Skeletal muscle tissue (tissue), 3 donors: ENCODE measurements at regions not wholly inside any gene's neighbourhood (a gene's known extent, or its start where the extent isn't known, plus 50 kb on each side); places are given as distances from the start of the nearest gene placed in this dataset.

Source experiments
- H3K27ac ChIP-seq: one replicate; pipeline ENCODE4 v1.7.0; 2013; ENCODE audit warnings: mild to moderate bottlenecking, low read depth, low read length, inconsistent platforms
- H3K27me3 ChIP-seq, 3 donors: one replicate each; pipeline ENCODE4 v1.7.0; 2013; ENCODE audit warnings: low read length in 3 of 3; ENCODE audit not compliant: control insufficient read depth in 3 of 3, insufficient read depth in 3 of 3
- H3K36me3 ChIP-seq, 3 donors: one replicate each; pipeline ENCODE4 v1.7.0; 2013; ENCODE audit warnings: low read length in 3 of 3; ENCODE audit not compliant: control insufficient read depth in 3 of 3, insufficient read depth in 3 of 3
- H3K4me1 ChIP-seq, 3 donors: one replicate each; pipeline ENCODE4 v1.7.0; 2013; ENCODE audit warnings: low read length in 3 of 3, mild to moderate bottlenecking in 3 of 3; ENCODE audit not compliant: control insufficient read depth in 3 of 3, insufficient read depth in 3 of 3
- H3K4me3 ChIP-seq, 3 donors: one replicate each; pipeline ENCODE4 v1.7.0; 2013; ENCODE audit warnings: low read length in 3 of 3
- H3K9ac ChIP-seq, 3 donors: one replicate each; pipeline ENCODE4 v1.7.0; 2013; ENCODE audit warnings: low read length in 3 of 3, mild to moderate bottlenecking in 3 of 3, moderate library complexity in 2 of 3, low read depth in 1 of 3
- H3K9me3 ChIP-seq, 3 donors: one replicate each; pipeline ENCODE4 v1.7.0; 2013; ENCODE audit warnings: low read length in 3 of 3; ENCODE audit not compliant: control insufficient read depth in 3 of 3
- donor health status: Osteomylitis.

GRCh38 chr3:182479419-182480336 lies 313.6 kb upstream of the ATP11B start:
- no peaks in the 10 kb centered on the region for H3K4me1 ChIP-seq
- no peaks in the 10 kb centered on the region for H3K36me3 ChIP-seq
- H3K27me3 ChIP-seq = no peaks in the 10 kb centered on the region
- H3K9ac ChIP-seq = no peak overlapping the region
- H3K4me3 ChIP-seq = no peak overlapping the region
- no peaks in the 10 kb centered on the region for H3K9me3 ChIP-seq
- H3K27ac ChIP-seq = no peak overlapping the region

- H3K36me3 ChIP-seq = no peaks in the 10 kb centered on the region
- H3K4me3 ChIP-seq = no peak overlapping the region
These were observed 310.6 kb upstream of the ATP11B start for GRCh38 chr3:182482705-182483104.

GRCh38 chr3:182484682-182485081 lies 308.6 kb upstream of the ATP11B start:
- Histone ChIP-seq H3K27ac (no peak overlapping the region), H3K9me3 (no peaks in the 10 kb centered on the region), H3K4me1 (no peaks in the 10 kb centered on the region), H3K36me3 (no peaks in the 10 kb centered on the region), H3K27me3 (no peaks in the 10 kb centered on the region), H3K9ac (no peak overlapping the region), H3K4me3 (no peak overlapping the region)

More at GRCh38 chr3:182482705-182483104, 310.6 kb upstream of the ATP11B start:
- Histone ChIP-seq H3K27me3 (no peaks in the 10 kb centered on the region), H3K9me3 (no peaks in the 10 kb centered on the region), H3K4me1 (no peaks in the 10 kb centered on the region), H3K27ac (no peak overlapping the region), H3K9ac (no peak overlapping the region)

- Histone ChIP-seq H3K36me3 (no peaks in the 10 kb centered on the region), H3K27me3 (no peaks in the 10 kb centered on the region), H3K9me3 (no peaks in the 10 kb centered on the region), H3K4me3 (no peak overlapping the region), H3K27ac (no peak overlapping the region), H3K4me1 (no peaks in the 10 kb centered on the region), H3K9ac (no peak overlapping the region)
These were observed 308.0 kb upstream of the ATP11B start for GRCh38 chr3:182485301-182485700.

- Histone ChIP-seq H3K4me1 (no peaks in the 10 kb centered on the region), H3K9me3 (no peaks in the 10 kb centered on the region), H3K27me3 (no peaks in the 10 kb centered on the region), H3K9ac (no peak overlapping the region), H3K36me3 (no peaks in the 10 kb centered on the region), H3K27ac (no peak overlapping the region), H3K4me3 (no peak overlapping the region)
These were observed 306.8 kb upstream of the ATP11B start for GRCh38 chr3:182486463-182486862.

GRCh38 chr3:182487143-182487542 lies 306.2 kb upstream of the ATP11B start:
- H3K9ac ChIP-seq = no peak overlapping the region

GRCh38 chr3:182487611-182488010 lies 305.7 kb upstream of the ATP11B start:
- no peak overlapping the region for H3K9ac ChIP-seq
- H3K9me3 ChIP-seq = no peaks in the 10 kb centered on the region
- H3K4me3 ChIP-seq = no peak overlapping the region

More at GRCh38 chr3:182487143-182487542, 306.2 kb upstream of the ATP11B start:
- no peaks in the 10 kb centered on the region for H3K36me3 ChIP-seq
- H3K9me3 ChIP-seq = no peaks in the 10 kb centered on the region
- H3K4me3 ChIP-seq = no peak overlapping the region
- H3K4me1 ChIP-seq = no peaks in the 10 kb centered on the region
- H3K27me3 ChIP-seq = no peaks in the 10 kb centered on the region
- H3K27ac ChIP-seq = no peak overlapping the region

GRCh38 chr3:182490596-182491491 lies 302.5 kb upstream of the ATP11B start:
- H3K36me3 ChIP-seq = no peaks in the 10 kb centered on the region
- no peak overlapping the region for H3K9ac ChIP-seq
- H3K9me3 ChIP-seq = no peaks in the 10 kb centered on the region
- H3K27ac ChIP-seq = no peak overlapping the region
- no peaks in the 10 kb centered on the region for H3K4me1 ChIP-seq
- H3K4me3 ChIP-seq = no peak overlapping the region
- H3K27me3 ChIP-seq = no peaks in the 10 kb centered on the region

More at GRCh38 chr3:182487611-182488010, 305.7 kb upstream of the ATP11B start:
- Histone ChIP-seq H3K4me1 (no peaks in the 10 kb centered on the region), H3K27ac (no peak overlapping the region), H3K36me3 (no peaks in the 10 kb centered on the region), H3K27me3 (no peaks in the 10 kb centered on the region)

- Histone ChIP-seq H3K36me3 (no peaks in the 10 kb centered on the region), H3K4me3 (no peak overlapping the region), H3K9ac (no peak overlapping the region), H3K4me1 (no peaks in the 10 kb centered on the region), H3K27me3 (no peaks in the 10 kb centered on the region), H3K9me3 (no peaks in the 10 kb centered on the region), H3K27ac (no peak overlapping the region)
These were observed 301.7 kb upstream of the ATP11B start for GRCh38 chr3:182491577-182491976.

GRCh38 chr3:182492536-182492935 lies 300.8 kb upstream of the ATP11B start:
- Histone ChIP-seq H3K9me3 (no peaks in the 10 kb centered on the region), H3K9ac (no peak overlapping the region)

More at GRCh38 chr3:182492536-182492935, 300.8 kb upstream of the ATP11B start:
- Histone ChIP-seq H3K4me1 (no peaks in the 10 kb centered on the region), H3K36me3 (no peaks in the 10 kb centered on the region), H3K27ac (no peak overlapping the region), H3K4me3 (no peak overlapping the region), H3K27me3 (no peaks in the 10 kb centered on the region)
